Nephron (organoid): ENCODE measurements at regions not wholly inside any gene's neighbourhood (a gene's known extent, or its start where the extent isn't known, plus 50 kb on each side); places are given as distances from the start of the nearest gene placed in this dataset.

Experiments used
- H3K27ac Mint-ChIP-seq, 3 experiments: 2 replicates each; pipeline ENCODE4 v1.8.0; 2020; ENCODE audit warnings: mixed read lengths in 3 of 3, mild to moderate bottlenecking in 2 of 3, moderate library complexity in 1 of 3
- H3K27me3 Mint-ChIP-seq: 2 replicates; pipeline ENCODE4 v1.8.0; 2021; ENCODE audit warnings: low read depth, mild to moderate bottlenecking, moderate library complexity, mixed read lengths
- H3K36me3 Mint-ChIP-seq: 2 replicates; pipeline ENCODE4 v1.8.0; 2020; ENCODE audit warnings: low read depth, mixed read lengths
- H3K4me1 Mint-ChIP-seq: 2 replicates; pipeline ENCODE4 v1.8.0; 2020; ENCODE audit warnings: mixed read lengths
- H3K4me3 Mint-ChIP-seq, 3 experiments: 2 replicates each; pipeline ENCODE4 v1.8.0; 2020; ENCODE audit warnings: mild to moderate bottlenecking in 3 of 3, mixed read lengths in 3 of 3, moderate library complexity in 2 of 3
- H3K9me3 Mint-ChIP-seq: 2 replicates; pipeline ENCODE4 v1.8.0; 2020; ENCODE audit warnings: mixed read lengths
- TF ChIP-seq, protein P1 (sequence below), 3 experiments: fragments of 200-600 bp; sonication (generic); IDR thresholded peaks; one replicate each; pipeline ENCODE4 v1.5.0; 2021; ENCODE audit warnings: antibody characterized with exemption in 3 of 3; ENCODE audit not compliant: unreplicated experiment in 3 of 3

- H3K4me3 Mint-ChIP-seq = no peak overlapping the region
- H3K27ac Mint-ChIP-seq = no peak overlapping the region
- no peaks in the 10 kb centered on the region for H3K9me3 Mint-ChIP-seq
- no peaks in the 10 kb centered on the region for H3K36me3 Mint-ChIP-seq
- H3K4me1 Mint-ChIP-seq = peaks cover 7% of the 10 kb centered on the region
- peaks cover 24% of the 10 kb centered on the region for H3K27me3 Mint-ChIP-seq
- TF ChIP-seq, protein P1, sequence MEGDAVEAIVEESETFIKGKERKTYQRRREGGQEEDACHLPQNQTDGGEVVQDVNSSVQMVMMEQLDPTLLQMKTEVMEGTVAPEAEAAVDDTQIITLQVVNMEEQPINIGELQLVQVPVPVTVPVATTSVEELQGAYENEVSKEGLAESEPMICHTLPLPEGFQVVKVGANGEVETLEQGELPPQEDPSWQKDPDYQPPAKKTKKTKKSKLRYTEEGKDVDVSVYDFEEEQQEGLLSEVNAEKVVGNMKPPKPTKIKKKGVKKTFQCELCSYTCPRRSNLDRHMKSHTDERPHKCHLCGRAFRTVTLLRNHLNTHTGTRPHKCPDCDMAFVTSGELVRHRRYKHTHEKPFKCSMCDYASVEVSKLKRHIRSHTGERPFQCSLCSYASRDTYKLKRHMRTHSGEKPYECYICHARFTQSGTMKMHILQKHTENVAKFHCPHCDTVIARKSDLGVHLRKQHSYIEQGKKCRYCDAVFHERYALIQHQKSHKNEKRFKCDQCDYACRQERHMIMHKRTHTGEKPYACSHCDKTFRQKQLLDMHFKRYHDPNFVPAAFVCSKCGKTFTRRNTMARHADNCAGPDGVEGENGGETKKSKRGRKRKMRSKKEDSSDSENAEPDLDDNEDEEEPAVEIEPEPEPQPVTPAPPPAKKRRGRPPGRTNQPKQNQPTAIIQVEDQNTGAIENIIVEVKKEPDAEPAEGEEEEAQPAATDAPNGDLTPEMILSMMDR (IDR thresholded peaks at IDR 0.05; ENCODE audit: unreplicated experiment in 3 of 3) = no peak
Observed at GRCh38 chr5:135181653-135182052, 147.6 kb upstream of the PITX1 start.

DNA sequence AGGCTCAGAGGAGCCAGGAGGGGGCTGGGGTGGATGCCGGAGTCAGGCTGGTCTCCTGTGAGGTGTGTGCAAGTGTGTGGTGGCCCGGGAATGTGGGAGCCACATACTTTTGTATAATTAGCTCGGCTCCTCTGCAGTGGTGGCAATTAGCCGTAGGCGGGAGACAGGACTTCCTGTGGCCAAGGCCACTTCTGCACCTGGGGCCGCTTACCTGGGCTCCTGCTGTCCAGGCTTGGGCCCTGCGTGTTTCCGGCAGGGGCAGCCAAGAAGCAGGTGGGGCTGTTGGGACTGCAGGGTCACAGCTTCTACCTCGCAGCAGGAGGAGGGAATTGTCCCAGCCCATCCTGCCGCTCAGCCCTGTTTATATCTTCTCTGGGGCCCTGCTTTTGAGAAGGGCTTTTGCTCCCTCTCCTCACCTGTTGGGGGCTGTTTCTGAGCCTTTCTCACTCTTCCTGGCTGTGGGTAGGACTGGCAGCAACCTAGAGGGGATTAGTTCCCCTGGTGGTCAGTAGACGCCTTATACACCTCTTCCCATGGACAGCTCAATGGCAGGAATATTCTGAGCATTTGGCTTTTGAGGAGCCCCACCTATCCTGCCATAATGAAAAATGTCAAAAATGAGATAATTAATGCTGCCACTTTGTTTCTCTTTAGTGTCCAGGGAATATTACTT lies 145.4 kb upstream of the PITX1 start:
- Mint-ChIP-seq H3K36me3 (no peaks in the 10 kb centered on the region), H3K4me3 (no peak overlapping the region), H3K4me1 (peaks cover 3% of the 10 kb centered on the region), H3K27me3 (peaks cover 20% of the 10 kb centered on the region), H3K9me3 (no peaks in the 10 kb centered on the region), H3K27ac (no peak overlapping the region)
- TF ChIP-seq, protein P1 (IDR thresholded peaks at IDR 0.05; ENCODE audit: unreplicated experiment in 3 of 3) = peak in 2 of 3 experiments; percentile 7 to 16

DNA sequence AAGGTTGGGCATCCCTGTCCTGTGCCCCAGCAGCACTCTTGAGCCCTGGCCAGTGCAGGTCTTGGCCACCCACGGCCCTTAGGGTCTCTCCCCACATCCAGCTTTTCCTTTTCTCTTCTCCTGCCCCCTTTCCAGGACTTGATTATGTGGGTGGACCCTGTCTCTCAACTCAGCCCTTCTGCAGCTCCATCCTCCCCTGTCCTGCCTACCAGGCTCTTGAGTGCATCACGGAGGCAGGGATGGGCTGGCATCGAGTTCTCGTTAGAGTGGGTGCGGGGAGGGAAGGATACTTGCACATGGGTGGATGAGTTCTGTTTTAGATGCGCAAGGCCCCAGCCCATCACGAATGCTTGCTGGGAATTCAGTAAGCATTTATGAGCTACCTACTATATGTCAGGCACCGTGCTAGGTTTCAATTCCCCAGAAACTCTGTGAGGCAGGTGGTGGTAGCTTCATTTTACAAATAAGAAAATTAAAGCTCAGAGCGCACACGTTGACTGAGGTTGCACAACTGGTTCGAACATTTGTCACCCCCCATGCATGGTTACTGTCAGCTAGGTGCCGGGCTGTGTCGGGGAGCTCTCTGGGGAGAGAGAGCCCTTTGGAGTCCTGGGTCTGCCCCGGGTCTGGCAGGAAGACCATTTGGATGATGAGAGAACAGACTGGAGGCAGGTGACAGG lies 144.6 kb upstream of the PITX1 start:
- Mint-ChIP-seq H3K9me3 (no peaks in the 10 kb centered on the region), H3K27ac (no peak overlapping the region), H3K36me3 (no peaks in the 10 kb centered on the region), H3K27me3 (peaks cover 20% of the 10 kb centered on the region), H3K4me1 (no peaks in the 10 kb centered on the region), H3K4me3 (no peak overlapping the region)
- TF ChIP-seq, protein P1 (IDR thresholded peaks at IDR 0.05; ENCODE audit: unreplicated experiment in 3 of 3) = no peak

DNA sequence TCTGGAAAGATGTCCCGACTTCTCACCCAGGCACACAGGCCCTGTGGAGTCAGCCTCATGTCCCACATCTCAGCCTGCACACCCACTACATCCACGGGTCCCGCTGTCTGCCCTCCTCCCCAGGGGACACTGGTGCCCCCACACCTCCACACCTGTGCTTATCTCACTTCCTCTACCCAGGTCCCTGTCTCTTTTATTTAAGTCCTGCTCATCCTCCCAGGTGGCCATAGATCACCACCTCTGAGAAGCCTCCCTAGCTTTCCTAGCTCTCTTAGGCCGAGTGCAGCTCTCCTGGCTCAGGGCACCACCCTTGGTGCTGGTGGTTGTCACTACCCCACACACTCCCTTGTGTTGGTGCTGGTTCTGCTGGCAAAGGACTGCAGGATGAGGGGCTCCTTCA lies 143.6 kb upstream of the PITX1 start:
- Mint-ChIP-seq H3K27me3 (peaks cover 21% of the 10 kb centered on the region), H3K27ac (no peak overlapping the region), H3K36me3 (no peaks in the 10 kb centered on the region), H3K4me1 (no peaks in the 10 kb centered on the region), H3K4me3 (no peak overlapping the region), H3K9me3 (no peaks in the 10 kb centered on the region)
- TF ChIP-seq, protein P1 (IDR thresholded peaks at IDR 0.05; ENCODE audit: unreplicated experiment in 3 of 3) = no peak

GRCh38 chr5:135176991-135177390 lies 143.0 kb upstream of the PITX1 start:
- no peak overlapping the region for H3K4me3 Mint-ChIP-seq
- TF ChIP-seq, protein P1 (IDR thresholded peaks at IDR 0.05; ENCODE audit: unreplicated experiment in 3 of 3) = no peak
- H3K36me3 Mint-ChIP-seq = no peaks in the 10 kb centered on the region
- no peaks in the 10 kb centered on the region for H3K4me1 Mint-ChIP-seq
- peaks cover 27% of the 10 kb centered on the region for H3K27me3 Mint-ChIP-seq
- no peaks in the 10 kb centered on the region for H3K9me3 Mint-ChIP-seq
- H3K27ac Mint-ChIP-seq = no peak overlapping the region
